IPS DF 19.7 (cell line): ENCODE measurements at regions not wholly inside any gene's neighbourhood (a gene's known extent, or its start where the extent isn't known, plus 50 kb on each side); places are given as distances from the start of the nearest gene placed in this dataset.

Experiments
- DNase-seq: peaks from one replicate; pipeline ENCODE4 v3.0.0-alpha.2; 2013; ENCODE audit warnings: low read depth, low spot score

GRCh38 chr11:88231894-88232482 lies 56.7 kb upstream of the RAB38 start:
- DNase-seq, result peak; percentile 9

DNA sequence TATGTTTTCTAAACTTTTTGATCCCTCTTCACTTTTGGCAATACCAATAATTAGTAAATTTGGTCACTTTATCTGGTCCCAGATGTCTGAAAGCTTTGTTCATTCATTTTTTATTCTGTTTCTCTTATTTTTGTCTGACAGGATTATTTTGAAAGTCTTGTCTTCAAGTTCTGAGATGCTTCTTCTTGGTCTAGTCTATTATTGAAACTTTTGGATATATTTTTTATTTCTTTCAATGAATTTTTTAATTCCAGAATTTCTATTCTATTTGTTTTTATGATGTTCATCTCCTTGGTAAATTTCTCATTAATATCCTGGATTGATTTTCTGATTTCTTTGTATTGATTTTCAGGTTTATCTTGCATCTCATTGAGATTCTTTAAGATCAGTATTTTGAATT lies 54.1 kb upstream of the RAB38 start:
- no peak for DNase-seq
